Skeletal muscle cell (primary cell): ENCODE measurements at regions not wholly inside any gene's neighbourhood (a gene's known extent, or its start where the extent isn't known, plus 50 kb on each side); places are given as distances from the start of the nearest gene placed in this dataset.
A peak's percentile ranks its signal among the peaks of the same experiment; 100 is the strongest.
"Not testable (repeated sequence)": the region's sequence is repeated elsewhere in the genome, so short reads cannot be mapped to it uniquely, and the experiment has no call there.

Source experiments
- DNase-seq: peaks from one replicate; pipeline ENCODE4 v3.0.0-alpha.2; 2010; ENCODE audit warnings: low read depth
- H3K4me3 ChIP-seq: 2 replicates; pipeline ENCODE4 v1.5.1; 2011; ENCODE audit warnings: low read depth, mild to moderate bottlenecking, control low read depth, low read length, moderate library complexity

DNA sequence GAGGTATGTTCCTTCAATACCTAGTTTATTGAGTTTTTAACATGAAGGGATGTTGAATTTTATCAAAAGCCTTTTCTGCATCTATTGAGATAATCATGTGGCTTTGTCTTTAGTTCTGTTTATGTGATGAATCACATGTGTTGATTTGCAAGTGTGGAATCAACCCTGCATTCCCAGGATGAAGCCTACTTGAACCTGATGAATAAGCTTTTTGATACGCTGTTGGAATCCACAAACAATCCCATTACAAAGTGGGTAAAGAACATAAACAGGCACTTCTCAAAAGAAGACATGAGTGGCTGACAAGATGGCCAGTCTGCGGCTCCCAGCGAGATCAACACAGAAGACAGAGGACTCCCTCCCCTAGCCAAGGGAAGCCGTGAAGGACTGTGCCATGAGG, 156.0 kb downstream of the SPATA18 start:
- not testable (repeated sequence) for DNase-seq, H3K4me3 ChIP-seq

GRCh38 chr4:52212702-52213101, 161.6 kb downstream of the SPATA18 start:
- DNase-seq = no peak
- H3K4me3 ChIP-seq = no peak overlapping the region

DNA sequence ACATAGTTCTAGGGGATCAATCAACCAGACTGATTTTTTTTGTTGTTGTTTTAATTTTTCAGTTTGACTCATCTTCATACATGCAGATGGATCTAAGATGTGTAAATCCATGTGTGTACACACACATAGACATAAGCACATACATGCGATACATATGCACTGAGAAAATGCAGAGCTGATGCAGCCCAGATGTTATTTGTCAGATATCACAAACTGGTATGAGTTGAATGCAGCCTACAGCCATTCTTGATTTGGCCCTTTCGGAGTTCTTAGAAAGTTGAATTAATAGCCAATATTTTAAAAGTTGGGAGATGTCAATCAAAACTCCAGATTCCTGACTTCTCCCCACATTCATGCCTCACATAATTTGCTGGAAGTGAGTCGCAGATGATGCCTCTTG, 180.4 kb downstream of the SPATA18 start:
- no peak for DNase-seq
- no peak overlapping the region for H3K4me3 ChIP-seq

GRCh38 chr4:52234561-52235440, 183.7 kb downstream of the SPATA18 start:
- no peak for DNase-seq
- H3K4me3 ChIP-seq = no peak overlapping the region

DNA sequence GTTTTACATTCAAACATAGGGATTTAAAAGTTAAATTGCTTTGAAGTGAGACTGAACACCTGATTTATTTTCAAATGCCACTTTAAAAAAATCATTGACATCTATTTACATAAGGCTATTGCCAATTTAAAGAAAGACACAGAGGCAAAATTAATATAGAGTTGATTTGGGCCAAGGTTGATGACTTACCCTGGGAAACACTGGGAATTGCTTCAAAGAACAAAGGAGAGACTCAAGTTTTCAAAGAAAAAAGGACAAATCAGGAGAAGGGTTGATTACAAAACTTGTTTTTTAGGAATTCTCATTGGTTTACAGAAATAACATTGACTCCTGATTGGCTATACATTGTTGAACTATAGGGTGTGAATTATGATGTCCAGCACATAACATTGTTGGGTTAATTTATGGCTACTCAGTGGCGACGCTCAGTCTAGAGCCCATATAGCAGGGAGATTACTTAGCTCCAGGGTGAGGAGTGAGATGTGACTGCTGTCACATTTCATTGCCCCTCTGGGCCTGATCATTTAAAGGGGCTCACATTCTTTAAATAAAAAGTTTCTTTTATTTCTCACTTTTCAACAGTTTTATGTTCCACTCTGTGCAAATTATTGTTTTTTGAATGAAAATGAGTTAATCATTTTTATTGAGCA, 184.6 kb downstream of the SPATA18 start:
- DNase-seq = no peak
- no peak overlapping the region for H3K4me3 ChIP-seq

DNA sequence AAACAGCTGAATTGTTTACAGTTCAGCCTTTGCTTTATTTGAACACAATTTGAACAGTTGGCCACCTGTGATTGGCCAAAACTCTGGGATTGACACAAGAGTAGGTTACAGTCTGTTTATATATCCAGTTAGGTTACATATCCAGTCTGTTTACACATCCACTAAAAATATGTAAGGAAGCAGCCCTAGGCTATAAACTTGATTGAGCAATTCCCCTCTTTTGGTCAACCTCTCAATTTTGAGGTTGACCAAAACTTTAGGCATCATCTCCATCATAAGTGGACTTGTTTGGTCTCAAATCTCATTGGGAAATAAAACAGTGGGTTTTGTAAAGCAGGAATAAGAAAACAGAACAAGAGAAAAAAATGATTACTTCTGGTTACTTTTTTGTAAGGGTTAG, 190.8 kb downstream of the SPATA18 start:
- H3K4me3 ChIP-seq = no peak overlapping the region
- DNase-seq = no peak

- no peak overlapping the region for H3K4me3 ChIP-seq
These were observed 192.3 kb downstream of the SPATA18 start for GRCh38 chr4:52243367-52243766.

GRCh38 chr4:52244103-52244775, 193.1 kb downstream of the SPATA18 start:
- no peak for DNase-seq

More at GRCh38 chr4:52243367-52243766, 192.3 kb downstream of the SPATA18 start:
- DNase-seq = no peak

GRCh38 chr4:52244848-52245247, 193.7 kb downstream of the SPATA18 start:
- H3K4me3 ChIP-seq = no peak overlapping the region
- no peak for DNase-seq

More at GRCh38 chr4:52244103-52244775, 193.1 kb downstream of the SPATA18 start:
- no peak overlapping the region for H3K4me3 ChIP-seq

DNA sequence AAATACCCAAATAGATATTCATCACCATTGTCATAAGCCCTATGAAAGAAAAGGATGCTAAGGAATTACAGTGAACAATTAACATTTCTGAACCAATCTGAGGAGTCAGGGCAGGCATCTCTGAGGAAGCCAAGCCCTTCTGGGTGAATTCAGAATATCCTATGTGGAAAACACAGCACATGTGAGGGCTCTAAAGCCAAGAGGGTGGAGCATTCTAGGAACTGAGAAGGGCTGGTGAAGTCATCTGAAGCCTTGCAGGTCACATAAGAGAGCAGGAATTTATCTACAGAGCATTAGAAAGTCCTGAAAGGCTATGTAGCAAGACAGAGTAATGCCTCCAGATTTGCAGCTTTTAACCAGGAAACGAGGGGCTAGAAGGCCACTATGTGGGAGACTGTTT, 195.7 kb downstream of the SPATA18 start:
- DNase-seq = no peak
- H3K4me3 ChIP-seq = no peak overlapping the region

DNA sequence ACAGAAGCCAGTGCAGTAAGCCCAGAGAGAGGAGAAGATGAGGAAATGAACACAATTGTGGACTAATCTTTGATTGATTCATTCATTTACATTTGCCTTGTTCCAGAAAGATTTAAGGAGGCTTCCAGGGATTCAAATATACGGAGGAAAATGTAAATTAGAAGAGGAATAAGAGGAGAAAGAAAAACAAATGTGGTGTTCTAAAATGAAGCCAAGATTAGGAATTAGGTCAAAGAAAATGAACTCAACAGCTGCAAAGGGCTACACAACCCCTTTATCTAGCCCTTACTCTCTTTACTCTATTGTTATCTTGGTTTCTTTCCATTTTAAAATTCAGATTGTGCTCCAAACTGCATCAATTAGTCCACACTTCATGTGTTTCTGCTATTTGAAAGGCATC, 196.8 kb downstream of the SPATA18 start:
- no peak for DNase-seq

DNA sequence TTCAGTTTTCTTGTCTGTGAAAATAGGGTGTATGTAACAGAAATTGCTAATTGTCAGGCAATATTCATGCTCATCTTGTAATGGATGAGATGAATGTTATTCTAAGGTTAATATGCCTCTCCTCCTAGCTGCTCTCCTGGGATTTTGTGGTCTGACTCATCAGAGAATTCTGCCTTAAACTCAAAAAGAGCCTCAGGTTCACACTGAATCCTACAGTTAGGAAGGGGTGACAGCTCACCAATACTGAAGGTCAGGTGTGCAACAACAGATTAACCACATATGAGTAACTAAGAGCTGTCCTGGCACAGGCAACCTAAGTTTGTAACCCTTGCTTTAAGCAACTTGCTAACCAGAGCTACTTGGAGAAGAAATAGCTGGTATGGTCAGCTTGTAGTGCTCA, 197.7 kb downstream of the SPATA18 start:
- H3K4me3 ChIP-seq = no peak overlapping the region
- DNase-seq = peak; percentile 43

More for the DNA sequence above, 196.8 kb downstream of the SPATA18 start:
- no peak overlapping the region for H3K4me3 ChIP-seq

DNA sequence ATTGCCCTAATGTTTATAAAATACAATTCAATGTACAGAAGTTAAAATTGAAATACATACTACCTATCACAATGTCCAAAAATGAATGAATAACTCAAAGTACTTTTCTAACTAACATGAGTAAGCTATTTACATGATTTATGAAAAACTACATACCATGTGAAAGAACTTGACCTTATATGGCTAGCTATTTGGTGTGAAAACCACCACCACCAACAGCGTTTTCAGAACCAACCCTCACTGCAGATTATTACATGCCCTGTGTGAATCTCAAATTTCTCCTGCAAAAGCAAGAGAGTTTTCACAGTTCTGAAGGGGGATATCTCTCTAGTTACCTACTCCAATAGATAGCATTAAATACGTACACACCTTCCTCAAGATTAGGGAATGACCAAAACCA, 198.5 kb downstream of the SPATA18 start:
- DNase-seq = no peak
- H3K4me3 ChIP-seq = no peak overlapping the region

GRCh38 chr4:52250154-52250553, 199.1 kb downstream of the SPATA18 start:
- no peak overlapping the region for H3K4me3 ChIP-seq
- DNase-seq = peak; percentile 37

DNA sequence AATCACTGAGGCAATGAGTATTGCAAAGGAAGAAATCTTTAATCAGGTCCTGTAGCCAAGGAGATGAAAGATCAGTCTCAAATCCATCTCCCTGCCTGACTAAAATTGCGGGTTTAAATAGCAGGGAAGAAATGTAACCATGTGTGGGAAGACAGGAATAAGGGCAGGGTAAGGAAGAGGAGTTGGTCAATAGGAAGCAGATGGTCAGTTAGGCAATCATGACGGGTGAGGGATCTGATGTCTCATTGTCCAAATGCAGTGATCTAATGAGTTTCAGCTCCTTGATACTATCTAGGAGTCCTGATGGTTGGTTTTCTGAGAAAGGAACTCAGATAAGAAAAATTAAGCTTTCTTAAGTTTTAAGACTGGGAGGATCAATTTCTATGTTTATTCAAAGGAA, 200.8 kb downstream of the SPATA18 start:
- no peak for DNase-seq
- H3K4me3 ChIP-seq = no peak overlapping the region

GRCh38 chr4:52253025-52253424, 201.9 kb downstream of the SPATA18 start:
- H3K4me3 ChIP-seq = no peak overlapping the region
- DNase-seq = no peak

DNA sequence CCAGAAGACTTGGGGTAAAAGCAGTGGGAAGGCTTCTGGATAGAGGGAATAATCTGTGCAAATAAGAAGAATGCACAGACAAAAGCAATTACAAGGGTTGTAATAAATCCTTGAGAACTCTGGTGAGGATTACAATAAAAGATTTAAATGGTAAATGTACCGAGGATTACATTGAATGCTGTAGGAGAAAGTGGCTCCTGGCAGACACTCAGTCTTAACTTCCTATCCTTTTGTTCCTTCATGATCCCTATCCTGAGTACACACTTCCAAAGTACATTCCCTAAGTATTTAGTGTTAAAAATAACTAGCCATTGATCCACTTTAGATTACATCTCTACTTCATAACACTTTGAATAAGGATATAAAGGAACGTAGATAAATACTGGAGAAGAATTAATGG, 205.4 kb downstream of the SPATA18 start:
- DNase-seq = no peak
- H3K4me3 ChIP-seq = no peak overlapping the region

- H3K4me3 ChIP-seq = no peak overlapping the region
- no peak for DNase-seq
These were observed 208.9 kb downstream of the SPATA18 start for GRCh38 chr4:52259978-52260377.

DNA sequence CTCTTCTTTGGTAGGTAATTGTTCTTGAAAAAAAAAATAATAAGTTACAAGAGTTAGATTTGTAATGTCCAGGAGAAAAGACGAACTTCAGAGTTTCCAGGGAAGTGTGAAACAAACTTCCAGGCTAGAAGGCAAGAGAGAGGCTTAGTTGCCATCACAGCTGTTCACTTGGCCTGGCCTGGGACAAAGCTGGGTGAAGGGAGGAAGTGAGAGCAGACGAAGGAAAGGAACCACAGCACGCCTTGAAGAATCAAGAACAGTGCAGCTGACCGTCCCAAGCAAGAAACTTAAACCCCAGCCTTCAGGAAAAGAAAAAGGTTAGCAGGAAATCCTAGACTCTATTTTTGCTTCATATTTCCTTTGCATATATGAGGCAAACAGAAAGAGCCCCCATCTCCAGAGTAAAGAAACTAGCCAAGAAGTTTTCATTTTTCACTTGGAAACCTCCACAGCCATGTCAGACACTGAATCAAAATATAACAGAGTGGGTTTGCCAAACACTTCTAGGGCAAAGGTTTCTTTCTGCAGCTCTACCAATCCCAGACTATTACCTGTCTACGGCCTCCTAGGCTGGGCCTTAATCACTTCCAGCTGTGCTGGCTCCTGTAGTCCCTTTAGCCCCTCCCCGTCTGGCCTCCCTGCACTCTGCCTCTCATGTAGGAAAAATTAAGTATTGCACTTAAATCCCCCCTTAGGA, 209.6 kb downstream of the SPATA18 start:
- no peak for DNase-seq
- no peak overlapping the region for H3K4me3 ChIP-seq

DNA sequence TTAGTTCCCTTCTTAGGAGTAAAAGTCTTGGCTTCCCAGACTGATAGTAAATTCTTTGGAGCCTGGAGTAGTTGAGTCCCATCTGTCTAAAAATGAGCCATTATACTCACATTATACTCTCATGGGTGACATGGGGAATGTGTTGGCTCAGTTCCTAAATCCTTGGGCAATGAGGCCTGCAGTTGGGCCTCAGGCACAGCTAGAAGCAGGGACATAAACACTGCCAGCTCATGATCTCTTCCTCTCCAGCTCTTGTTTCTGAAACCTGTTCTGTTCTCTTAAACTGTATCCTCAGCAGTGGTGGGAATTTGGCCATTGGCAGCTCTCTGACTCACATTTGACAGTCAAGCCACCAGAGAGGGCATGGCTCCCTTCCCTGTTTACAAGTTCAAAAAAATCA, 212.5 kb downstream of the SPATA18 start:
- H3K4me3 ChIP-seq = no peak overlapping the region
- no peak for DNase-seq
